Fibroblast of mammary gland (primary cell): ENCODE measurements at regions not wholly inside any gene's neighbourhood (a gene's known extent, or its start where the extent isn't known, plus 50 kb on each side); places are given as distances from the start of the nearest gene placed in this dataset.

Source experiments
- DNase-seq: peaks from one replicate; pipeline ENCODE4 v3.0.0-alpha.2; 2010; ENCODE audit warnings: low read depth
- H3K4me3 ChIP-seq: 2 replicates; pipeline ENCODE4 v1.5.1; 2011; ENCODE audit warnings: low read depth, mild to moderate bottlenecking, low read length, moderate library complexity; ENCODE audit not compliant: control insufficient read depth
- TF ChIP-seq, protein P1 (sequence below): conservative IDR thresholded peaks from 2 replicates; pipeline ENCODE4 v1.5.1; 2011; ENCODE audit warnings: low read depth, low read length, inconsistent platforms; ENCODE audit not compliant: control insufficient read depth, insufficient read depth

- H3K4me3 ChIP-seq: no peak overlapping the region
- no peak for DNase-seq
- TF ChIP-seq, protein P1, sequence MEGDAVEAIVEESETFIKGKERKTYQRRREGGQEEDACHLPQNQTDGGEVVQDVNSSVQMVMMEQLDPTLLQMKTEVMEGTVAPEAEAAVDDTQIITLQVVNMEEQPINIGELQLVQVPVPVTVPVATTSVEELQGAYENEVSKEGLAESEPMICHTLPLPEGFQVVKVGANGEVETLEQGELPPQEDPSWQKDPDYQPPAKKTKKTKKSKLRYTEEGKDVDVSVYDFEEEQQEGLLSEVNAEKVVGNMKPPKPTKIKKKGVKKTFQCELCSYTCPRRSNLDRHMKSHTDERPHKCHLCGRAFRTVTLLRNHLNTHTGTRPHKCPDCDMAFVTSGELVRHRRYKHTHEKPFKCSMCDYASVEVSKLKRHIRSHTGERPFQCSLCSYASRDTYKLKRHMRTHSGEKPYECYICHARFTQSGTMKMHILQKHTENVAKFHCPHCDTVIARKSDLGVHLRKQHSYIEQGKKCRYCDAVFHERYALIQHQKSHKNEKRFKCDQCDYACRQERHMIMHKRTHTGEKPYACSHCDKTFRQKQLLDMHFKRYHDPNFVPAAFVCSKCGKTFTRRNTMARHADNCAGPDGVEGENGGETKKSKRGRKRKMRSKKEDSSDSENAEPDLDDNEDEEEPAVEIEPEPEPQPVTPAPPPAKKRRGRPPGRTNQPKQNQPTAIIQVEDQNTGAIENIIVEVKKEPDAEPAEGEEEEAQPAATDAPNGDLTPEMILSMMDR: no peak
Measured at GRCh38 chr5:148931453-148932057, 105.1 kb downstream of the ADRB2 start.

DNA sequence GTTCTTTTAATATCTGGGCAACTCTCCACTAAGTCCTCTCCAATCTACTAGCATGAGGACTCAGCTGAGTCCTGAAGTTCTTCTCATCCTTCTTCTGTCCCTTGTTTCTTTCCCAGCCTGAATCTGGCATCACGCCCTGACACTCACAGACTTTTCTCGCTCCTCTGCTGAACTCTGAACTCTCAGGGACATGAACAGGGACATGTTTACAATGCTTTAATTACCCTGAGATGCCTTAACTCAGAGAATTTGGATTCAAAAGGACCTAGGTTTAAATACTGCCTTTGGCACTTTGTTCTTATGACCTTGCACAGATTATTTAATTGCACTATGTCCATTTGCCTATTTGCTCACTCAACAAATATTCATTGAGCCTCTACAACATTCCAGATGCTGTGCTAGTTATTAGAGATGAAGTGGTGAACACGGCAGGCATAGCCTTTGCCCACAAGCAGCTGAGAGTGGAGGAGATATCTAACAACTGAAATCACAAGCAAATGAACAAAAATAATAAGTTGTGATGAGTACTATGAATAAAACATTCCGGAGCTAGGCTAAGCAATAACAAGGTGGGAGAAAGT, 106.0 kb downstream of the ADRB2 start:
- no peak overlapping the region for H3K4me3 ChIP-seq
- TF ChIP-seq, protein P1: no peak
- no peak for DNase-seq

GRCh38 chr5:148933903-148934432, 107.6 kb downstream of the ADRB2 start:
- H3K4me3 ChIP-seq: no peak overlapping the region
- TF ChIP-seq, protein P1: no peak
- DNase-seq: no peak

DNA sequence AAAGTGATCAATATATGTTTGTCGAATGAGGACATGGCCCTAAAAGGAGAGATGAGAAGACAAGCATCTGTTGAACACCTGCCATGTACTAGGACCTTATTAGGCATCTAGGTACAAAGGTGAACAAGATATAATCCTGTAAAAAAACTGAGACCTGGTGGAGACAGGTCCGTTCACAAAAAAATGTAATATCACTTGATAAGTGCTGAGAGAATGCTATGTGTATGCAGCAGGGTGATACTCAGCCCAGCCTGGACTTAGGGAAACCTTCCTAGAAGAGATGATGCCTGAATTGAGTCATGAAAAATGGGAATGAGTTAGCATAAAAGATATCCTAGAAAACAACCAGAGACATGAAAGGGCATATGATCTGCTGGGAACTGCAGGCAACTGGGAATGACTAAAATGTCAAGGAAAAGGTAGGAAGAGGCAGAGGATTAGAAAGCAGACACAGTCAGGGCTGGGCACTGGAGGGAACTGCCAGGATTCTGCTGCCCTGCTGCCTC, 108.5 kb downstream of the ADRB2 start:
- no peak for DNase-seq
- TF ChIP-seq, protein P1: no peak

DNA sequence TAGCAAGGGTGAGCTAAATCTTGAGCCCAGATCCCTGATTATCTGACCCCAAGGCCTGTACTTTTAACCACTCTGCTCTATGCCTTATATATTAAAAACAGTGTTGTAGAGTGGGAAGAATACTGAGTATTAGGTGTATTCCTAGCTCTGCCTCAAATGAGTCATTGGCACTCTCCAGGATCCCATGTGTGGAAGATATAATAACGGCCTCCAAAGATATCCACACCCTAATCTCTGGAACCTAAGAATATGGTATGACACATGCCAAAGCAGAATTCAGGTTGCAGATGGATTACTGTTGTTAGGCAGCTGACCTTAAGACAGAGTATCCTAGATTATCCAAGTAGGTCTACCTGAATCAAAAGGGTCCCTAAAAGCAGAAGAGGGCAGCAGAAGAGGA, 110.8 kb downstream of the ADRB2 start:
- H3K4me3 ChIP-seq: no peak overlapping the region
- DNase-seq: no peak
- TF ChIP-seq, protein P1: no peak

More for the DNA sequence above, 108.5 kb downstream of the ADRB2 start:
- H3K4me3 ChIP-seq: no peak overlapping the region

DNA sequence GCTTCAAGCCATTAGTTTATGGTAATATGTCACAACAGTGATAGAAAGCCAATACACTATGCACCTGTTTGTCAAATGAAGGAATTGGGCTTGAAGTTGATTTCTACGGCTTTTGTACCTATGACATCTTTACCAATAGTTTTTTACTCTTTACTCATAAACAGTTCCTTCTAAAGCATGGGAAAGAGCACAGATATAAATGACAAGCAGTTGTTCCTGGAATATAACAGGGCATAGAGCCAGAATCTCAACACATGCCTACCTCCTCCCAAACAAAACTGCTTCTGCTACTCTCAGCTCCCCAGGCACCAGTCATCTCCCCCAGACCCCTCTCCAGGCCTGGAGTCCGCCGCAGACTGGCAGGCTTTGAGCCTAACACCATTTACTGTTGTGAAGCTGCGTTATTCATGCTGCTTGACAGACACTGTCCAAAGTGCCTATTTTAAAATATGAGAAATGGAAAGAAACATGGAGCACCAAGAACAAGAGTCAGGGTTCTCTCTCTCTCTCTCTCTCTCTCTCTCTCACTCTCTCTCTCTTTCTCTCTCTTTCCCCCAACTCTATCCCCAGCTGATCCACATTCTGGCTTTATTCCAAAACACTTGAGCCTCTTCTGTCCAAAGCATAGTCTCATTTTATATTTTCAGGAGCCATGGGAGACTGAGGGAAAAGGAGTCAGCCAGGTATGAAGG, 111.6 kb downstream of the ADRB2 start:
- TF ChIP-seq, protein P1: no peak
- DNase-seq: no peak
- no peak overlapping the region for H3K4me3 ChIP-seq
